Large intestine (tissue), 3 donors: ENCODE measurements at regions not wholly inside any gene's neighbourhood (a gene's known extent, or its start where the extent isn't known, plus 50 kb on each side); places are given as distances from the start of the nearest gene placed in this dataset.

Experiments
- DNase-seq, 2 donors: peaks; one replicate each; pipeline versions ENCODE4 v3.0.0 to v3.0.0-alpha.2; 2013
- H3K27ac ChIP-seq: one replicate; pipeline ENCODE4 v1.5.1; 2013; ENCODE audit warnings: low read length
- H3K27me3 ChIP-seq: 2 replicates; pipeline ENCODE4 v1.6.1; 2013; ENCODE audit warnings: low read length; ENCODE audit not compliant: control insufficient read depth, insufficient read depth
- H3K36me3 ChIP-seq: 2 replicates; pipeline ENCODE4 v1.6.1; 2013; ENCODE audit warnings: low read length; ENCODE audit not compliant: control insufficient read depth, insufficient read depth
- H3K4me1 ChIP-seq: one replicate; pipeline ENCODE4 v1.6.1; 2013; ENCODE audit warnings: low read length; ENCODE audit not compliant: control insufficient read depth, insufficient read depth
- H3K4me3 ChIP-seq: one replicate; pipeline ENCODE4 v1.5.1; 2013; ENCODE audit warnings: low read length
- H3K9me3 ChIP-seq: one replicate; pipeline ENCODE4 v1.6.1; 2013; ENCODE audit warnings: mild to moderate bottlenecking, low read depth, low read length, moderate library complexity; ENCODE audit not compliant: control insufficient read depth
- WGBS: methylation state at CpG from one replicate; pipeline ENCODE4 v1.1.5; 2013; ENCODE audit warnings: low lambda C conversion rate; ENCODE audit not compliant: insufficient coverage; 5-methylcytosine and 5-hydroxymethylcytosine counted together

DNA sequence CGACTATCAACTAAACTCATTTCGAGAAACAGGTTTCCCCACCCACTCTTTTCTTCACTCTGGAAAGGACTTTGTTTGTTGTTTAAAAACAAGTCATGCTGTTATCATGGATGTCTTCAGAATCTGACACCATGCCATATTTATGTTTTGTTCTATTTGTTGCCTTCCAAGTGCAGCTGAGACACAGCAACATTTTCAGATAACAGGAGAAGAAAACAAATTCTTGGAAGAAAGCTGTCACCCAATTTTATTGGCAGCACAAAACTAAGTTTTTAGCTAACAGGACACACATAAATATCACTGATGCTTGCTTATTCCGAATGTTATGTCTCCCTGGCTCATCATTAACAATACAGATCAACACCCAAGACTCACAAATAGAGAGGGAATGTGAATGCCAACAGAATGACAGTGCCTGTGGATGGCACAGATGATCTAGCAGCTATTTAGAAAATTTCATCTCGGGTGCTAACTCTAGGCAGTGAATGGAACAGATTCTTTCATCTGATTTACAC, 147.9 kb downstream of the RPS29 start:
- no peak overlapping the region for H3K27ac ChIP-seq
- no peaks in the 10 kb centered on the region for H3K4me1 ChIP-seq
- WGBS: 50% methylated on average over 1 of the region's 4 CpGs
- H3K4me3 ChIP-seq: no peak overlapping the region
- no peaks in the 10 kb centered on the region for H3K36me3 ChIP-seq
- H3K27me3 ChIP-seq: no peaks in the 10 kb centered on the region
- no peak for DNase-seq
- H3K9me3 ChIP-seq: no peaks in the 10 kb centered on the region

DNA sequence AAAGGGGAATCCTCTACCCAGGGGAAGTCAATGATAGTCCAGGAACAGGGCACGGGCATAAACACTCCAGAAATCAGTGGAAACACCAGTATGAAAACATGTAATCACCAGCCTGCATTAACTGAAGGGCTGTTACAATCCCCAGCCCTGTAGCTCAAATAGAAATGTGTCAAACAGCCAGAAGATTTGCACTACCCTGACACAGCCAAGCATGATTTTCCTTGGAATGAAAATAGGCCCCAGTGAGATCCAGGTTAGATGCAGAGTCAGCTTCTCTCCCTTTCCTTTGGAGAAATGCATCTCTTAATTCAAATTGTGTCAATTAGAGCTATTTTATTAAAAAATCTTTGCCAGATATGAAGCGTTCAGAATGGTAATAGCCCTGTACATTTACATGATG, 158.1 kb downstream of the RPS29 start:
- Histone ChIP-seq H3K36me3 (no peaks in the 10 kb centered on the region), H3K27me3 (peaks cover 2% of the 10 kb centered on the region), H3K9me3 (peaks cover 5% of the 10 kb centered on the region), H3K27ac (no peak overlapping the region), H3K4me1 (no peaks in the 10 kb centered on the region), H3K4me3 (no peak overlapping the region)
- DNase-seq: no peak
- 100% methylated on average over 1 of the region's 2 CpGs for WGBS

DNA sequence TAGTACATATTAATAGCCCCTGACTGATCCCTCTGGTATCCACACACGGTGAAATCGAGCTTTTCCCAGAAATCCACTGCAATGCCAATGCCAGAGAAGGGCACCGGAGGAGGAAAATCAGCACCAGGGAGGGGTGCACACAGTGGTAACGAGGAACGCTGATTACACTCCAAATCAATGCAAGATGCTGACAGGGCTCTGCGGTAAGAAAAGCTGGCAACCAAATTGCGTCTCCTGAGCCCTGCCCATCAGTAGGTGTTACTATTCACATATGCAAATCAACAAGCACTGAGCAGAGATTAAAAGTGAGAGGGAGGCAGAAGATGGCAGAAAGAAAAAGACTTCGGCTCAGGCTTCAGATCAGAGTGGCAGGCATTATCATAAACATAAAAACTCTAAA, 159.1 kb downstream of the RPS29 start:
- no CpG with 5 or more reads among the region's 8 CpGs for WGBS
- H3K36me3 ChIP-seq: no peaks in the 10 kb centered on the region
- no peak overlapping the region for H3K4me3 ChIP-seq
- H3K9me3 ChIP-seq: peaks cover 5% of the 10 kb centered on the region
- no peak for DNase-seq
- H3K4me1 ChIP-seq: no peaks in the 10 kb centered on the region
- H3K27me3 ChIP-seq: peaks cover 2% of the 10 kb centered on the region
- no peak overlapping the region for H3K27ac ChIP-seq

DNA sequence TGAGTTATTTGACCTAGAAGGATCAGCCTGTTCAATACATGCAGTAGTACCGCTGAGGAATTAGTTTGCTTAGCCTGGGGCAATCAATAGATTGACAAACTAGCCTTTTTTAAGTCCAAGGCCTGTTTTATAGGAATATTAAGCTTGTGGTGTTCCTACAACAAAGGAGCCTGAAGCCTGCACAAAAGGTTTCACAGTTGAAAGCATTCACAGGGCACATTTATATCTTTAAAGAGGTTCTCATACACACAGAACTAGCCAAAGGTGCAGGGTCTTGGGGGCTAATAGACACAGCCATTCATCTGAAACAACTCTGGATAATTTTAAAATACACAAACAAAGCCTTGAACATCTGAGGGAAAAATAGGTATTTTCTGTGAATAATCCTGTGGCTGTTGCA, 160.3 kb downstream of the RPS29 start:
- no peaks in the 10 kb centered on the region for H3K36me3 ChIP-seq
- H3K27ac ChIP-seq: no peak overlapping the region
- no peaks in the 10 kb centered on the region for H3K4me1 ChIP-seq
- H3K9me3 ChIP-seq: no peaks in the 10 kb centered on the region
- peaks cover 2% of the 10 kb centered on the region for H3K27me3 ChIP-seq
- no CpG with 5 or more reads among the region's 1 CpG for WGBS
- H3K4me3 ChIP-seq: no peak overlapping the region
- no peak for DNase-seq

DNA sequence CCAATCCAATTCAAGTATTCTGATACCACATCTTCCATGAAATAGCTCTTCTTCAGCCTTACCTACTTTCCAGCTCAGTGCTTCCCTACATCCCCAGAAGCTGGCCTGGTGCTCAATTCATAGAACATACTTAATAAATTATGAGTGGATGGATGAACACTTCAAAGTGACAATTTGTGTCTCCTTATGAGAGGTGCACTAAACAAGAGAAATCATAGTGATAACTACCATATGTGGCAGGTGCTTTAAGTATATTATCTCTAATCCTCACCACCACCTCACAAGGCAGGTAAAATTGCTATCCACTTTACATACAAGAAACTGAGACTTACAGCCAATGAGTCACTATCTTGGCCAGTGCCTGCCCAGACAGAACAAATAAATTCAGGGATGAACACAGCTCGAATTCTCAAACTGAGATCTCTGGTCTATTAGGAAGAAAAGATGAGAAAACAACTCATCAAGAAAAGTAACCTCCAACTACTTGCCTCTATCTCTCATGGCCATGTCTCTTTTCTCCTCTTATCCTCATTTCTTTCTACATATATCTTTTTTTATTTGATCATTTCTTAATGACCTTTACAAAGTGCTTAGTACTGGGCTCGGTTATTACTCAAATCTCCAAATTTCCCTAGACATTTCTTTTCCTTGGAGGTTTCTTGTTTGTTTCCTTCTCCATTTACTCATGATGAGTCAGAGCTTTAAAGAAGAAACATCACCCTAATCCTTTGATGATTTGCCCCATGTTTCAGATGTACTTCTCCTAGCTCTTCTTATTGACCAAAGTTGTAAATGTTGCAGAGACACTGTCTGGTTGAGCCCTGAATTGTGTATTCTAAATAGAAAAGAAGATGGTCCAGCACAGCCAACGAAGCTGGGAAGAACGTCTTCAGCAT, 161.5 kb downstream of the RPS29 start:
- H3K27ac ChIP-seq: no peak overlapping the region
- H3K4me1 ChIP-seq: no peaks in the 10 kb centered on the region
- DNase-seq: no peak
- peaks cover 2% of the 10 kb centered on the region for H3K27me3 ChIP-seq
- no peaks in the 10 kb centered on the region for H3K36me3 ChIP-seq
- H3K9me3 ChIP-seq: no peaks in the 10 kb centered on the region
- H3K4me3 ChIP-seq: no peak overlapping the region
- 81% methylated on average over 2 of the region's 4 CpGs for WGBS

DNA sequence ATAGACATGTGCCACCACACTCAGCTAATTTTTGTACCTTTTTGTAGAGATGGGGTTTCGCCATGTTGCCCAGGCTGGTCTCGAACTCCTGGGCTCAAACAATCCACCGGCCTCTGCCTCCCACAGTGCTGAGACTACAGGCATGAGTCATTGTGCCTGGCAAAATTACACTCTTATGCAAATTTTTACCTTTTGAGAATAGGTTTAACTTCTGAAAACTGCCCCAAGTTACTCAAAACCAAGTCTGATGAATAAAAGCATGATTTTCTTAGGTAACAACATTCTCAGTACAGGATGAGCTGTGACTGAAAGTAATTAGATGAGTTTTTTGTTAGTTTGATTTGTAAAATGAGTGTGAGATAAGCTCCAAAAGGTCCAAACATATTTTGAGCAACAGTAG, 166.0 kb downstream of the RPS29 start:
- Histone ChIP-seq H3K36me3 (no peaks in the 10 kb centered on the region), H3K27ac (no peak overlapping the region), H3K4me1 (no peaks in the 10 kb centered on the region), H3K27me3 (no peaks in the 10 kb centered on the region), H3K9me3 (no peaks in the 10 kb centered on the region), H3K4me3 (no peak overlapping the region)
- DNase-seq: no peak
- no CpG with 5 or more reads among the region's 3 CpGs for WGBS

DNA sequence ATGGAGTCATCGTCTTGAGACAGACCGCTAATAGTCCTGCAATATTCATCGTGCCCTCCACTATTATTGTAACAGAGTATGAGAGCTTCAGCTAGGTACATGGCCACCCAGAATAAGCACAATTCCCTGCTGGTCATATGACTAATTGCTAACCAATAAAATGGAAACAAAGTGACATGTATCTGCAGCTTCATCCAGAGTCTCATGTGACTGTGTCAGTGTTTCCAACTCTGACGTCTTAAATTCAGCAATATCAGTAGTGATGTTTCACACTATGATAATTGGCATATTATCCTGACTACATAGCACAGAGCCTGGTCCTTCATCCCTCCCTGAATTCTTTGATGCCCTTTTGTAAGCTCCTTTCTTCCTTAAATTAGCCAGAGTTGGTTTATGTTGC, 167.4 kb downstream of the RPS29 start:
- 88% methylated on average over 1 of the region's 4 CpGs for WGBS
- no peak for DNase-seq
- Histone ChIP-seq H3K36me3 (no peaks in the 10 kb centered on the region), H3K9me3 (no peaks in the 10 kb centered on the region), H3K4me3 (no peak overlapping the region), H3K4me1 (no peaks in the 10 kb centered on the region), H3K27ac (no peak overlapping the region), H3K27me3 (no peaks in the 10 kb centered on the region)

DNA sequence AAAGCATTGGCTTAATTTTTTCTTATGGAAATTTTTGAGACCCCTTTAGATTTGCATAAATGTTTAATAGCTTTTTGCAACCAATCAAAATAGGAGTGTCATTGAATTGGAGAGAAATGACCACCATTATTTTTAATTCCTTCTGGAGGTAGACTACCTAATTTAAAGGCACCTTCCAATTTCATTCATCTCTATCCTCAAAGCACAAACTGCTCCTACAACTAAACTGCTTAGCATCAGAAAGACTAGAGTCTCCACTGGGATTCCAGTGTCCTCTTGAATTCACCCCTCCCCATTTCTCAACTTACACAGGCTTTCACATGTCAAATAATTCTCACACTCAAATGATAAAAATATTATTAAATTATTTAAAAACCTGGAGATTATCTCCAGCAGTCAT, 168.4 kb downstream of the RPS29 start:
- Histone ChIP-seq H3K9me3 (no peaks in the 10 kb centered on the region), H3K27ac (no peak overlapping the region), H3K4me3 (no peak overlapping the region), H3K36me3 (no peaks in the 10 kb centered on the region), H3K27me3 (no peaks in the 10 kb centered on the region), H3K4me1 (no peaks in the 10 kb centered on the region)
- no peak for DNase-seq

DNA sequence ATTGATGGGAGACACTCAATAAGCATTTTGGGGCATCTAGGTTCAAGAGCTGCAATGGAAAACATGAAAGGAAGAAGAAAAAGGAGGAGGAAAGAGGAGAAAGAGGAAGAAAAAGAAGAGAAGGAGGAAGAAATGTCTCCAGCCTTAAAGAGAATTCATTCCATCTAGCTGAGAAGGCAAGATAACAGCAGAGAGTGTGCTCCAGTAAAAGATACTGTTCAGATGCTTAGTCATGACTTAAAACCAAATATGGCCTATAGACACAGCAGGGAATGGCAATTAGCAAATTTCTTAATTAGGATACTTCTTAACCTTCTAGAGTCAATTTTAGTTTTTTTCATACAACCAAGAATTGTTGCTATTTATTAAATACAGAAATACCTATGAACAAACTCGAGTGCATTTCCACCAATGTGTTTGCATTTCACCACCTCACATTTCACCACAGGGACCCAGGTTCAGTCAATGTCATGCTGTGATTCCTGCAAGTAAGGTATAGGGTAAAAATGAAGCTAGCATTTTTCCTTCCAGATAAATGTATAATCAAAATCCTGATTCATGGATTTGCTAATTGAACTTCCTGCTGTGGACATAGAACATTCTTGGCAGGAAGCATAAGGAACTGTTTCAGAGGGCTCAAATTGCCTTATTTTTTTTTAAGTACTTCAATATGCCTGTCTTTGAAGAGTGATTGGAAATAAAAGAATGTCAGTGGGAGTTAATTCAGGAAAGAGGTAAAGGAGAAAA, 177.8 kb downstream of the RPS29 start:
- no peaks in the 10 kb centered on the region for H3K27me3 ChIP-seq
- DNase-seq: no peak
- WGBS: no CpG with 5 or more reads among the region's 1 CpG

DNA sequence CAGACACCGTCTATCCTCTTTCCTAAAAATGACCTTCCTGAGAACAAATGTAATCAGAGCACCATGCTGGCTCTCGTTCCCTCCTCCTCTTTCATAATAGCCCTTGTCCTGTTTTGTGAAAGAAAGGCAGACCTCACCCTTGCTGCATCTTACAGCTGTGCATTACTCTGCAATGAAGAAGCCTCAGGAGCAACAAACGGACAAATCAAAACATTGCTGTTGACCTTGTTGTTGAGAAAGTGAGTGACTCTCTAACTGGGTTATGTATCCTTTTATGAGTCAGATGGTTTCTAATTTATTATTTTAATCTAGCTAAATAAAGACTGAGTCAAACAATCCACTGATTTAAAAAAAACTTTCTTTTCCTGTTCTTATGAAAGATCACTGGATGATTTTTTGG, 180.9 kb downstream of the RPS29 start:
- no peak overlapping the region for H3K27ac ChIP-seq
- no peak for DNase-seq
- WGBS: 60% methylated on average over 2 of the region's 3 CpGs
- no peak overlapping the region for H3K4me3 ChIP-seq
- no peaks in the 10 kb centered on the region for H3K36me3 ChIP-seq
- no peaks in the 10 kb centered on the region for H3K27me3 ChIP-seq
- H3K9me3 ChIP-seq: no peaks in the 10 kb centered on the region
- H3K4me1 ChIP-seq: no peaks in the 10 kb centered on the region

More for the DNA sequence above, 177.8 kb downstream of the RPS29 start:
- Histone ChIP-seq H3K27ac (no peak overlapping the region), H3K36me3 (no peaks in the 10 kb centered on the region), H3K4me1 (no peaks in the 10 kb centered on the region), H3K9me3 (no peaks in the 10 kb centered on the region), H3K4me3 (no peak overlapping the region)
